ENCODE measurements at regions not wholly inside any gene's neighbourhood (a gene's known extent, or its start where the extent isn't known, plus 50 kb on each side); places are given as distances from the start of the nearest gene placed in this dataset.

DNA sequence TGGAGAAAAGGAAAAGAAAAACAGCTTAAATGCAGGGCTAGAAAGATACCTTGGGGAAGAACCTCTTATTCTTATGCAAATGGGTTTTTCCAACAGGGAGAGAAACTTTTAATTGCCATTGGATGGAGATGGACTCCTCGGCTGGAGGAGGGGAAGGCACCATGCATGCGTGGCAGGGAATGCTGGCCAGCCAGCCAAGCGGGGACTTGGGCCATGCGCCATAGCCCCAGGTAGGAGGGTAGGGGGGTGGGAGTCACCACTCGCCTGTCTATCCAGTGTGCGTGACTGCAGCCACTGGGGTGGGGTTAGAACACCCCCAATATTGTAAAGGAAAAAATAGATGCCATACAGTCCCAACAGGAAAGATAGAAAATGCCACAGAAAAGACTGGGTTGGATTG lies 119.9 kb upstream of the ELAVL2 start:
- no peak overlapping the region for H3K9ac ChIP-seq
- H3K27ac ChIP-seq = no peak overlapping the region
- no peaks in the 10 kb centered on the region for H4K20me1 ChIP-seq (ENCODE audit: low read depth)
- H2AFZ ChIP-seq (replicated peaks) = no peak overlapping the region
- H3K36me3 ChIP-seq = no peaks in the 10 kb centered on the region
- H3K4me3 ChIP-seq = no peak overlapping the region
- Mint-ChIP-seq H3K4me1 (no peaks in the 10 kb centered on the region), H3K36me3 (peaks cover 1% of the 10 kb centered on the region), H3K27ac (no peak overlapping the region), H3K27me3 (ENCODE audit: insufficient read depth, low read depth) (no peaks in the 10 kb centered on the region), H3K4me3 (no peak overlapping the region), H3K9me3 (no peaks in the 10 kb centered on the region)
- H3K4me1 ChIP-seq = no peaks in the 10 kb centered on the region
- no peak overlapping the region for H3K4me2 ChIP-seq
- H3K9me3 ChIP-seq (ENCODE audit: low read depth) = peaks cover 18% of the 10 kb centered on the region
- H3F3A ChIP-seq (ENCODE audit: low read depth) = no peaks in the 10 kb centered on the region
- no peak for DNase-seq (ENCODE audit: low spot score)
- H3K27me3 ChIP-seq = no peaks in the 10 kb centered on the region
- TF ChIP-seq, protein P1, sequence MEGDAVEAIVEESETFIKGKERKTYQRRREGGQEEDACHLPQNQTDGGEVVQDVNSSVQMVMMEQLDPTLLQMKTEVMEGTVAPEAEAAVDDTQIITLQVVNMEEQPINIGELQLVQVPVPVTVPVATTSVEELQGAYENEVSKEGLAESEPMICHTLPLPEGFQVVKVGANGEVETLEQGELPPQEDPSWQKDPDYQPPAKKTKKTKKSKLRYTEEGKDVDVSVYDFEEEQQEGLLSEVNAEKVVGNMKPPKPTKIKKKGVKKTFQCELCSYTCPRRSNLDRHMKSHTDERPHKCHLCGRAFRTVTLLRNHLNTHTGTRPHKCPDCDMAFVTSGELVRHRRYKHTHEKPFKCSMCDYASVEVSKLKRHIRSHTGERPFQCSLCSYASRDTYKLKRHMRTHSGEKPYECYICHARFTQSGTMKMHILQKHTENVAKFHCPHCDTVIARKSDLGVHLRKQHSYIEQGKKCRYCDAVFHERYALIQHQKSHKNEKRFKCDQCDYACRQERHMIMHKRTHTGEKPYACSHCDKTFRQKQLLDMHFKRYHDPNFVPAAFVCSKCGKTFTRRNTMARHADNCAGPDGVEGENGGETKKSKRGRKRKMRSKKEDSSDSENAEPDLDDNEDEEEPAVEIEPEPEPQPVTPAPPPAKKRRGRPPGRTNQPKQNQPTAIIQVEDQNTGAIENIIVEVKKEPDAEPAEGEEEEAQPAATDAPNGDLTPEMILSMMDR (IDR thresholded peaks at IDR 0.05) = no peak
- TF ChIP-seq EZH2phosphoT487 (IDR thresholded peaks at IDR 0.05) (no peak), EZH2 (IDR thresholded peaks at IDR 0.05) (no peak)
- H3K79me2 ChIP-seq (ENCODE audit: low read depth) = no peaks in the 10 kb centered on the region

DNA sequence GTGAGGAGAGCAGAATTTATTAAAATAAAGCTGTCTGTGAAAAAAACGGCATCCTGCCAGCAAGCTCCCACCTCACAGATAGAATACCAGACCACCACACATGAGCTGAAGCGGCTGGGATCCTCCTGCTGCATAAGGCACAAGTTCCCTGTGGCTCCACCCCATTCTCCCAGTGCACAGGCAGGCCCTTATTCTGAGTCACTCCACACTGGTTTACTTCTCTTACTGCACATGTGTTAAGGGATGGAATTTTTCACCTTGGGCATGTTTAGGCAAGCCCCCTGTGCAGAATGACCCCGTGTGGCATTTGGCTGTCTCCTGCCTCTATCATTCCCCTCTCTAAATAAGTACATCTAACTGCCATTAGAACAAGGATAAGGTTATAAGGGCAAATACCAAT lies 115.0 kb upstream of the ELAVL2 start:
- Histone ChIP-seq H2AFZ (replicated peaks) (no peak overlapping the region), H3K9ac (no peak overlapping the region), H4K20me1 (ENCODE audit: low read depth) (no peaks in the 10 kb centered on the region), H3K79me2 (ENCODE audit: low read depth) (no peaks in the 10 kb centered on the region), H3F3A (ENCODE audit: low read depth) (no peaks in the 10 kb centered on the region), H3K4me2 (no peak overlapping the region), H3K27me3 (no peaks in the 10 kb centered on the region), H3K27ac (no peak overlapping the region), H3K4me3 (no peak overlapping the region), H3K9me3 (ENCODE audit: low read depth) (peaks cover 21% of the 10 kb centered on the region), H3K36me3 (no peaks in the 10 kb centered on the region), H3K4me1 (no peaks in the 10 kb centered on the region)
- no peak overlapping the region for H3K4me3 Mint-ChIP-seq
- DNase-seq (ENCODE audit: low spot score) = no peak
- TF ChIP-seq, protein P1 (IDR thresholded peaks at IDR 0.05) = no peak
- TF ChIP-seq EZH2 (IDR thresholded peaks at IDR 0.05) = no peak
- no peak for TF ChIP-seq EZH2phosphoT487 (IDR thresholded peaks at IDR 0.05)
- H3K27ac Mint-ChIP-seq = no peak overlapping the region
- peaks cover 1% of the 10 kb centered on the region for H3K36me3 Mint-ChIP-seq
- no peaks in the 10 kb centered on the region for H3K4me1 Mint-ChIP-seq
- H3K9me3 Mint-ChIP-seq = no peaks in the 10 kb centered on the region
- no peaks in the 10 kb centered on the region for H3K27me3 Mint-ChIP-seq (ENCODE audit: insufficient read depth, low read depth)

DNA sequence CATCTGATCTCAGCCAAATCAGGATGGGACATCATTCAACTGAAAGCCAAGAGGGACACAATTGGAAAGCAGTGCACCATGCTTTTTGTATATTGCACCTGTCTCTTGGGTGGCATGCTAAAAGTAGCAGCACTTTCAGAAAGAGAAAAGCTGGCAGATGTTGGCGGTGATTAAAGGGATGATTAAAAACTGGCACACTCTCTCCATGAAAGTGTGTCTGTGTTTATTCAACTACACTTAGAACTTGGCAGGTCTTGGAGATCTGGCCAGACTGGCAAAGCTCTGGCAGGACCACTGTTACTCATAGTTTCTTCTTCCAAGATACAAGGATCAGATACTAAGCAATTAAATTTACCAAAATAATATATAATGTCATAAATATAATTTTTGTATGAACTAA lies 112.9 kb upstream of the ELAVL2 start:
- H3K4me3 Mint-ChIP-seq = no peak overlapping the region
- no peaks in the 10 kb centered on the region for H3K9me3 Mint-ChIP-seq

More for the DNA sequence above, 112.9 kb upstream of the ELAVL2 start:
- Histone ChIP-seq H3K4me3 (no peak overlapping the region), H3K9ac (no peak overlapping the region), H3K4me2 (no peak overlapping the region), H2AFZ (replicated peaks) (no peak overlapping the region), H3K9me3 (ENCODE audit: low read depth) (peaks cover 5% of the 10 kb centered on the region), H3K4me1 (peaks cover 10% of the 10 kb centered on the region), H3K79me2 (ENCODE audit: low read depth) (no peaks in the 10 kb centered on the region), H3K36me3 (no peaks in the 10 kb centered on the region), H3F3A (ENCODE audit: low read depth) (no peaks in the 10 kb centered on the region), H3K27ac (no peak overlapping the region), H4K20me1 (ENCODE audit: low read depth) (no peaks in the 10 kb centered on the region), H3K27me3 (no peaks in the 10 kb centered on the region)
- Mint-ChIP-seq H3K4me1 (peaks cover 8% of the 10 kb centered on the region), H3K36me3 (no peaks in the 10 kb centered on the region), H3K27ac (no peak overlapping the region), H3K27me3 (ENCODE audit: insufficient read depth, low read depth) (no peaks in the 10 kb centered on the region)
- TF ChIP-seq, protein P1 (IDR thresholded peaks at IDR 0.05) = no peak
- TF ChIP-seq EZH2phosphoT487 (IDR thresholded peaks at IDR 0.05) (no peak), EZH2 (IDR thresholded peaks at IDR 0.05) (no peak)
- DNase-seq (ENCODE audit: low spot score) = no peak

Measured in neural progenitor cell (in vitro differentiated cells).